Aorta (tissue), 5 donors: ENCODE measurements at regions not wholly inside any gene's neighbourhood (a gene's known extent, or its start where the extent isn't known, plus 50 kb on each side); places are given as distances from the start of the nearest gene placed in this dataset.

ENCODE experiments used
- ATAC-seq: fragments of 200-7000 bp; cut with Tn5 transposase; one replicate; pipeline ENCODE4 v1.9.1; 2022; ENCODE audit warnings: moderate library complexity; ENCODE audit not compliant: low FRiP score
- DNase-seq, 2 donors: peaks; one replicate each; pipeline ENCODE4 v3.0.0-alpha.2; 2020
- H3K27ac ChIP-seq, 2 donors: one replicate each; pipeline ENCODE4 v1.5.1; 2013; ENCODE audit warnings: low read length in 2 of 2, mild to moderate bottlenecking in 2 of 2, moderate library complexity in 2 of 2, control low read depth in 1 of 2, inconsistent platforms in 1 of 2, low read depth in 1 of 2
- H3K27me3 ChIP-seq, 2 donors: one replicate each; pipeline ENCODE4 v1.6.1; 2013; ENCODE audit warnings: control low read depth in 1 of 2, low read length in 1 of 2, mild to moderate bottlenecking in 1 of 2, moderate library complexity in 1 of 2; ENCODE audit not compliant: insufficient read depth in 2 of 2, control insufficient read depth in 1 of 2
- H3K36me3 ChIP-seq, 2 donors: one replicate each; pipeline ENCODE4 v1.6.1; 2013; ENCODE audit warnings: control low read depth in 1 of 2, low read length in 1 of 2, mild to moderate bottlenecking in 1 of 2; ENCODE audit not compliant: insufficient read depth in 2 of 2, control insufficient read depth in 1 of 2
- H3K4me1 ChIP-seq, 2 donors: one replicate each; pipeline ENCODE4 v1.6.1; 2013; ENCODE audit warnings: low read length in 2 of 2, control low read depth in 1 of 2, mild to moderate bottlenecking in 1 of 2, moderate library complexity in 1 of 2; ENCODE audit not compliant: insufficient read depth in 2 of 2, control insufficient read depth in 1 of 2
- H3K4me3 ChIP-seq, 2 donors: one replicate each; pipeline ENCODE4 v1.5.1; 2013; ENCODE audit warnings: low read length in 2 of 2, control low read depth in 1 of 2, mild to moderate bottlenecking in 1 of 2
- H3K9me3 ChIP-seq: one replicate; pipeline ENCODE4 v1.6.1; 2013; ENCODE audit warnings: mild to moderate bottlenecking, low read length; ENCODE audit not compliant: control insufficient read depth
- WGBS, 2 donors: extraction: QIAGEN DNeasy Blood & Tissue Kit; methylation state at CpG; one replicate each; pipeline ENCODE4 v1.1.7; 2013; 5-methylcytosine and 5-hydroxymethylcytosine counted together
- intact Hi-C, 2 donors: fragments of 100-400 bp; cut with DNase I; formaldehyde crosslinking; loops; one replicate each; pipeline versions ENCODE4 v1.14.2 to v1.15.0; 2022
- donor health status: healthy with polysubstance abuse.
- donor health status: Bipolar disorder and iron deficiency.
- donor health status: DM: no; HTN: no; CAD: no.
- donor health status: DM: no; HTN: no; CAD: no.
- donor health status: DM: yes; HTN: yes; CAD: no.

GRCh38 chr10:33067481-33067880 is 109.5 kb upstream of the ITGB1 start:
- ATAC-seq (no peak), DNase-seq (no peak)
- H3K4me1 ChIP-seq = peaks cover 0 to 5% of the 10 kb centered on the region in 2 donors
- no peak overlapping the region for H3K4me3 ChIP-seq
- H3K36me3 ChIP-seq = no peaks in the 10 kb centered on the region
- no peaks in the 10 kb centered on the region for H3K9me3 ChIP-seq
- no peak overlapping the region for H3K27ac ChIP-seq
- 32 to 39% methylated on average over 2 of the region's 2 CpGs for WGBS, 2 donors
- H3K27me3 ChIP-seq = no peaks in the 10 kb centered on the region
- intact Hi-C loops = no loop called here

GRCh38 chr10:33066558-33067236 is 108.7 kb upstream of the ITGB1 start:
- DNase-seq (no peak), ATAC-seq (no peak)
- no peak overlapping the region for H3K4me3 ChIP-seq
- no peaks in the 10 kb centered on the region for H3K9me3 ChIP-seq
- intact Hi-C loops = no loop called here
- no peak overlapping the region for H3K27ac ChIP-seq
- 44 to 49% methylated on average over 9 of the region's 9 CpGs for WGBS, 2 donors
- H3K27me3 ChIP-seq = no peaks in the 10 kb centered on the region
- H3K4me1 ChIP-seq = peaks cover 0 to 5% of the 10 kb centered on the region in 2 donors
- H3K36me3 ChIP-seq = no peaks in the 10 kb centered on the region

DNA sequence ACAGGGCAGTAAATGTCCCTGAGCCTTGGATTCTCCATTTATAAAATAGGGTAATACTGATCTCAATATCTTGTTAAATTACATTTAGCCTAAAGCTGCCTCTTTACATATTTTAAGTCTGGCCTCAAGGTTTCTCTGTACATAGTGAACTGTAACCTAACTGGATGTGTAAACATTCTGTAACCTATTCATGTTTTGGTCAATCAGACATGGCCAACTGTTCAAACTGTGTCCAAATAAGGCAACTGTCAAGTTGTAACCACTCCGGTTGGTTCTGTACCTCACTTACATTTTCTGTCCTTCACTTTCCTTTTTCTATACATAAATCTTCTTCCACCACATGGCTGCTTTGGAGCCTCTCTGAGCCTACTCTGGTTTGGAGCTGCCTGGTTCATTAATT is 107.1 kb upstream of the ITGB1 start:
- 85 to 88% methylated on average over 1 of the region's 1 CpG for WGBS, 2 donors
- no peaks in the 10 kb centered on the region for H3K9me3 ChIP-seq
- ATAC-seq = no peak
- H3K4me3 ChIP-seq = no peak overlapping the region
- H3K27ac ChIP-seq = no peak overlapping the region
- peaks cover 0 to 5% of the 10 kb centered on the region in 2 donors for H3K4me1 ChIP-seq
- H3K27me3 ChIP-seq = no peaks in the 10 kb centered on the region
- no peaks in the 10 kb centered on the region for H3K36me3 ChIP-seq
- intact Hi-C loops = no loop called here
- DNase-seq = no peak

DNA sequence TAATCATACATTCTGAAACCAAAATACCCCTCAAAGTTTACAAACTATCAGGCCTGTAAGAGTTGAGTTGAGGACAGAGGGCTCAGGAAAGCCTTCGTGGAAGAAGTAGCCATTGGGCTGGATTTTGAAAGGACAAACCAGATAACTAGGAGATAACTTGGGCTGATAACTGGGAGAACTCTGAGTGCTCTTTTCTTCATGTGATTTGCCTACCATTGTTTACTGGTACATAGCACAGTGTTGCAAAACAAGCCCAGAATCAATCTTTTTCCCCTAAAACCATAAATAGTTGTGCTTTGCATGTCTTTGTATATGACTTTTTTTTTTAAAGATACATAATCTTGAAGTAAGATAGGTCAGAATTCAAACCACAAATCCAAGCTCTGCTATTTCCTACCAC is 106.7 kb upstream of the ITGB1 start:
- ATAC-seq (no peak), DNase-seq (no peak)
- no peaks in the 10 kb centered on the region for H3K36me3 ChIP-seq
- H3K4me3 ChIP-seq = no peak overlapping the region
- H3K9me3 ChIP-seq = no peaks in the 10 kb centered on the region
- WGBS, 2 donors = 93 to 100% methylated on average over 1 of the region's 1 CpG
- no peak overlapping the region for H3K27ac ChIP-seq
- H3K4me1 ChIP-seq = peaks cover 0 to 5% of the 10 kb centered on the region in 2 donors
- H3K27me3 ChIP-seq = no peaks in the 10 kb centered on the region
- intact Hi-C loops = no loop called here

DNA sequence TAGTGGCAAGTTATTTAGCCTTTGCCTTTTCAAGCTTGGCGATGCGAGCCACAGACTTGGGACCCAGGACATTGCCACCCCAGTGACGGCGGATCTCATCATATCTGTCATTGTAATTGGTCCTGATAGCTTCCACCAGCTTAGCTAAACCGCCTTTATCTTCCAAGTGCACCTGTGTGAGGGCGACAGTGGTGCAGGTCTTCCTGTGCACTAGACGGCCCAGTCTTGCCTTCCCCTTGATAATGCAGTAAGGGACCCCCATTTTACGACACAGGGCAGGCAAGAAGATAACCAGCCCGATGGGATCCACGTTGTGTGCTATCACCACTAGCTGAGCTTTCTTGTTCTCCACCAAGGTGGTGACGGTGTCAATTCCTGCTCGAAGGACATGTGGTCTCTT is 99.6 kb upstream of the ITGB1 start:
- WGBS, 2 donors = 95 to 96% methylated on average over 12 of the region's 12 CpGs

GRCh38 chr10:33056828-33057596 is 99.0 kb upstream of the ITGB1 start:
- H3K4me1 ChIP-seq = no peaks in the 10 kb centered on the region
- ATAC-seq (no peak), DNase-seq (no peak)
- 83 to 86% methylated on average over 4 of the region's 4 CpGs for WGBS, 2 donors
- H3K9me3 ChIP-seq = no peaks in the 10 kb centered on the region
- H3K36me3 ChIP-seq = no peaks in the 10 kb centered on the region
- intact Hi-C loops = no loop called here
- H3K4me3 ChIP-seq = no peak overlapping the region
- H3K27me3 ChIP-seq = no peaks in the 10 kb centered on the region
- H3K27ac ChIP-seq = no peak overlapping the region

More for the DNA sequence above, 99.6 kb upstream of the ITGB1 start:
- Histone ChIP-seq H3K4me1 (no peaks in the 10 kb centered on the region), H3K4me3 (no peak overlapping the region), H3K27me3 (no peaks in the 10 kb centered on the region), H3K9me3 (no peaks in the 10 kb centered on the region), H3K27ac (no peak overlapping the region), H3K36me3 (no peaks in the 10 kb centered on the region)
- intact Hi-C loops = no loop called here
- ATAC-seq (no peak), DNase-seq (no peak)

- intact Hi-C loops = no loop called here
- Histone ChIP-seq H3K4me1 (no peaks in the 10 kb centered on the region), H3K9me3 (no peaks in the 10 kb centered on the region), H3K27me3 (no peaks in the 10 kb centered on the region), H3K4me3 (no peak overlapping the region), H3K27ac (no peak overlapping the region), H3K36me3 (no peaks in the 10 kb centered on the region)
- DNase-seq (no peak), ATAC-seq (no peak)
Observed at GRCh38 chr10:33055625-33056024, 97.6 kb upstream of the ITGB1 start.

DNA sequence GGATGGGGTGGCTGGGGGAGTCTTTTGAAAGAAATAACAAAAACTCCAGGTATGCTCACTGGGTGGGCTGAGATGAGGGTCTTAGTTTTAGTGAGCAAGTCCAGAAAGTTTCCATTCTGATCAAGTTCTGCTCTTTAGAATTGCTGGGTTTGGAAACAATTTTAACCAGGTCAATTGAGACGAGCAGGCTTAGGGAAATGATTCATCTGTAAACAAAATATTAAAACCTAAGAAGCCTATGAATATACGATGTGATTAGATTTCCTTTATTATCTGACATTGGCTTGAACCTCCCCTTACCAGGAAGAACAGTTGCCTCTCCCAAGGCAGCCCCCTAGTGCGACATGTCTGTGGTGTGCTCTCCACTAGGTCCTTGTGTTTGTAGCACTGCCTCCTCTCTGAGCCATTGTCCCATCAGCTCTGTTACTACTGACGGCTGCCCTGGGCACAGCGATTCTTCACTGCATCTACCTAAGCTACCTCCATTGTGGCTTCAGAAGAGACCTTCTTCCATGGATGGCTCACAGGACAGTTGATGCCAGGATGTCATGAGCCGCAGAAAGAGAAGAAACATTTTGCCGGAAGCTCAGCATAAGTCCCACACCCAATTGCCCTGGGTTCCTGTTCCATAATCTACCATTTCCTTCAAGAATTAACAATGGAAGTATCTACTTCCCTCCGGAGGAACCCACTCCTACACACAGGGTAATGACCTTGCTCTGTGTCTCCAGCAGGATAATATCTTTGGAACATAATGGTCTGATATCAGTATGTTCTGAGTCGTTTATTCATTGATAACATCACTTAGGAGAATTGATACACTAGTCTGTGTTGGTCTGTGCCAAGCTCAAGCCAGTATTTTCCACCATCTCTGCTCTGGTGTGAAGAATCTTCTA is 95.1 kb upstream of the ITGB1 start:
- WGBS, 2 donors = 82 to 88% methylated on average over 9 of the region's 9 CpGs
- no peak overlapping the region for H3K4me3 ChIP-seq
- no peaks in the 10 kb centered on the region for H3K9me3 ChIP-seq
- intact Hi-C loops = no loop called here
- H3K27ac ChIP-seq = no peak overlapping the region
- no peaks in the 10 kb centered on the region for H3K27me3 ChIP-seq
- ATAC-seq (no peak), DNase-seq (no peak)
- no peaks in the 10 kb centered on the region for H3K4me1 ChIP-seq
- H3K36me3 ChIP-seq = no peaks in the 10 kb centered on the region
